ENCODE measurements at regions not wholly inside any gene's neighbourhood (a gene's known extent, or its start where the extent isn't known, plus 50 kb on each side); places are given as distances from the start of the nearest gene placed in this dataset.
"Not testable (repeated sequence)": the region's sequence is repeated elsewhere in the genome, so short reads cannot be mapped to it uniquely, and the experiment has no call there.

DNA sequence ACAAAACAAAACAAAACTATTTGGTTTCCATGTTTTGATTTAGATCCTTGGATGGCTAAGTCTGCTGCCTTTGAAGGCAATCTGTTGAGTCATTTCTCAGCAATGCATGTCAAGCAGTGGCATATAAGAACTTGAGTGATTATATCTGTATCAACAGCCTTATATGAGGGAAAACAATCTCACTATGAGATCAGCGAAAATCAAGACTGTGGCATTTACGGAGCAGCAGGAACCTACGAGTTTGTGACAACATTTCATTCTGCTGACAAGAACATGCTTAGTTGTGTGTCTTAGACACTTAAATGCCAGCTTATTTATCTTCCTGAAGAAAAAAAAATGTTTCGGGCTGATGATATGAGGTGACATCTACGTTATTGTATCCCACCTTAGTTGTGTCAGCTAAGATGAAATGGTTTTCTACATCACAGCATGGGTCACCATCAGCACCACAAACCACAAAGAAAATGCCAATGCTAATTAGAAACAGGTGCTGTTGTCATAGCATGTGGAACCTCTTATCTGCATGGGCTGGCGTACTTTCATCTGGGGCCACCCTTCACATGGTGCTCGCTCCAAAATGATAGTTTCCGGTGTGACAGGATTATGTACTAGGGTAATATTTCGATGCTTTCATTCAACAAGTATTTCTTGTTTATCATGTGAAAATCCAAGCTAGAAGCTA, 1085.5 kb downstream of the SORCS1 start:
- DNase-seq (ENCODE audit: low read depth): peak; percentile 64

DNA sequence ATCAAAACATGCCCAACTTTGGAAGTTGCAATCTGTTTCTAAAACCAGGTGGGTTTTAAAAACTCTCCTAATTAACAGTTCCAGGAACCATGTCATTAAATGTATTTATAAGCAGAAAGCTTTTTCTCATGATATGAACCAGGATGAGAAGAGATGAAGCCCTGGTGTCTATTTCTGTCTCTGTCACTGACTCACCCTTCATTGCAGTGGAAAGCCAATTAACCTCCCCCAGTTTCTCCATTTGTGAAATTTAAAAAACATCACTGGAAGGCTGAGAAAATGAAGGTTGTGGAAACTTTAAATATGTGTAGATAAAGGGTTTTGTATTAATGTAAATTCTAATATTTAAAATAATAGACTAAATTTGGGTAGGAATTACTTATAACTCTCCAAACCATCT, 1088.0 kb downstream of the SORCS1 start:
- DNase-seq (ENCODE audit: low read depth): no peak

DNA sequence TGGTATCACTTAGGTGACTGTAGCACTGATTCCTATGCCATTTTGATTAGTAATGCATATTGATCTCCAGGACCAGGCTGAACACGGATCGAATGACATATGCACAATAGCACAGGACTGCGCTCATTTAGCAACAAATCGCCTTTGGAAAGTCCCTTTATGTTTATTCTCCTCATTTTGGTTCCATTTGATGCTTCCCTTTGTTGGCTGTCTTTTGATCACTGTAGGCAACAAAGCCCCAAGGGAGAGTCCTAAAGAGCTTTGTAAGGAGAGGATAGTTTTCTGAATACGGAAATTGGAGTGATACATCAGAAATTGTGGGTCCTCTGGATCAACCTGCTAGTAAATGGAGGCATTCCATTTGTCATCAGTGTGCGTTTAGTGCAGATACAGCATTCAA, 1111.4 kb downstream of the SORCS1 start:
- no peak for DNase-seq (ENCODE audit: low read depth)

- no peak for DNase-seq (ENCODE audit: low read depth)
Measured at GRCh38 chr10:106044503-106044902, 1120.0 kb downstream of the SORCS1 start.

GRCh38 chr10:106043863-106044262, 1120.6 kb downstream of the SORCS1 start:
- DNase-seq (ENCODE audit: low read depth): peak; percentile 53

DNA sequence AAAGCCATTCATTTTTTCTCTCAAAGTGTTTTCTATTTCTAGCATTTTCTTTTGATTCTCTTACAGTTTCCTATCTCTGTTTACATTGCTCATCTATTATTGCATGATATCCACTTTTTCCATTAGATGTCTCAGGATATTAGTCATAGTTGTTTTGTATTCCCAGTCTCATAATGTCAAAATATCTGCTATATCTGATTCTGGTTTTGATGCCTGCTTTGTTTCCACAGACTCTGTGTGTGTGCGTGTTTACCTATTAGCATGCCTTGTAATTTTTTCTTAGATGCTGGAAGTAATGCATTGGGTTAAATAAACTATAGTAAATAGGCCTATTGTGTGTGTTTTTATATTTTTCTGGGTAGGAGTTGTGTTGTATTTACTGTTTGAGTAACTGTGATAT, 1126.3 kb downstream of the SORCS1 start:
- peak; percentile 28 for DNase-seq (ENCODE audit: low read depth)

DNA sequence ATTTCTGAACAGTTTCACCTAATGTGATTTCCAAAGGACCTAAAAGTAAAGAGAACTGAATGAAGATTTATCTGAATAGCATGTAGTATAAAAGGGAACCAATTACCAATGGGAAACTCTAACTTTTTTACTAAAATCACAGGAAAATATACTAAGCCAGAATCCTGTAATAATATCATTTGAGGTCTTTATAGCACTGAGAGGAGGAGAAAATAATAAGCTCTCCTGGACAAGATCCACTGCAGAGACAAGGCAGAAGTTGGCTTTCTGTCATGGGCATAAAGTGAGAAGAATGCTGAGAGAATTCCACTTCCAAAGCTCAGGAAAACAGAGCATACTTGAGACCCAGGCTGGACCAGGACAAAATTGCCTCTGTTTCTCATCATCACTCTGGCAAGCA, 1131.4 kb downstream of the SORCS1 start:
- no peak for DNase-seq (ENCODE audit: low read depth)

GRCh38 chr10:106032450-106033002, 1132.0 kb downstream of the SORCS1 start:
- DNase-seq (ENCODE audit: low read depth): no peak

DNA sequence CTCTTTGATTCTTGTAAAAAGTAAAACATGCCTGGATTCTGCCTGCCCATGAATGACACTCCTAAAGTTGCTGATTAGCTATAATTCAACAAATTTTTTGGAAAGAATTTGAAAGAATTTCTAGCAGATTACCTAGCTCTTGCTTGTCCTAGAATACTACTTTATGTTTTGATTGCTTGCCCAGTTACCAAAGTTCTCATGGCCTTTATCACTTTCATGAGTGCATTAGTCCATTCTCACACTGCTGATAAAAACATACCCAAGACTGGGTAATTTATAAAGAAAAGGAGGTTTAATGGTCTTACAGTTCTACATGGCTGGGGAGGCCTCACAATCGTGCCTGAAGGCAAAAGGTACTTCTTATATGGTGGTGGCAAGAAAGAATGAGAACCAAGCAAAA, 1137.3 kb downstream of the SORCS1 start:
- no peak for DNase-seq (ENCODE audit: low read depth)

DNA sequence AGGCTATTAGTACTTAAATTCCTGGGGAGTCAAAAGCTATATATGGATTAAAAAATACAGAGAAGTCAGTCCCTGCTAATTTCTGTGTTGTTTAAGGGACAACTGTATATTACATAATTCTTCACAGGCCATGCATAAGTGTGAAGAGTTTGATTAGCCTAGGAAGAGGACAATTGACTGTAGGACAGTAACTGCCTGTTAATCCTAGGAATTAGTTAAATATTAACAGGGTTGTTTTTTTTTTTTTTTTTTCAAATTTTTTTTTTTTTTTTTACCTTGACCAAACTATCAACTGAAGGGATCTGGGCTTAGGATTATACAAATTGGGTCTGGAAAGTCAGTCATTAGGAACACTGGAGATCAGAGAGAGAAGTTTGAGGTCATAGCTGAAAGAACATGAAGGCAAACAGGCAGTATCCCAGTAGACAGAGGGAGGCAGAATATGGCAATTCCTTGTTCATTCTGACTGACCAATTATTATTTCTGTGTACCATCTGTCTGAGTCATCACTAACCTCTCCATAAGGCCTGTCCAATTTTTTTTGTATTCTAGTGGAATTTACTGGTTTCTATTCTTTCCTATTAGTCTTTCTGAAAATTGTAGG, 1139.2 kb downstream of the SORCS1 start:
- DNase-seq (ENCODE audit: low read depth): no peak

DNA sequence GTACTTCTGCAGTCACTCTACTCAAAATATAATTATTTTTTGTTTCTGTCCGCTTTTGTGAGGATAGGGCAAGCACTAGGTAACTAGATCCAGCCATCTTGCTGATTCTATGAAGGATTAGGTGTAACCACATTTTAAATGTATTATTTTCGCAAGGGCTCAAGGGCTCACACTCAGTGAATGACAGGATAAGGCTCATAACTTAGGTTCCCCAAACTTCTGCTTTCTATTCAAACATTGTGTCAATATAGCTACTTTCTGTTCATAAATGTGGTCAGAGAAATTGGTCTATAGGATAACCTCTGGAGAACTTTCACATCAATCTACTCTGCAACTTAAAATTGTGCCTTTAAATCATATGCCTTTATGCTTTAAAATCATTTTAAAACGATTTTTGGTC, 1141.2 kb downstream of the SORCS1 start:
- DNase-seq (ENCODE audit: low read depth): no peak

DNA sequence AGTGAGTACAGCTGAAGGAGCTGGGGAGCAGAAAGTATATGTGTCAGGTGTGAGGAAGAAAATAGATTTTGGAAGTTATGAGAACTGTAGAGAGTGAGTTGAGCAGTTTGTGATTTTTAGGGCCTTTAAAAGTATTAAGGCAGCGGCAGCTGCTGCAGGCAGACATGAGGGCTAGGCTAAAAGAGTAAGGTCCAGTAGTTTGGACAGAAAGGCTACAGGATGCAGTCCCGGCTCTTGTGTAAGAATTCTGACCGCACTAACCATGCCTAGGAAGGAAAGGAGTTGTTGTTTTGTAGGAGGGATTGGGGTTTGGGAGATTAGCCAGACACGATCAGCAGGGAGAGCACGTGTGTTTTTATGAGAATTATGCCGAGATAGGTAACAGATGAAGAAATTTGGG, 1144.9 kb downstream of the SORCS1 start:
- not testable (repeated sequence) for DNase-seq (ENCODE audit: low read depth)

GRCh38 chr10:106015369-106016199, 1148.9 kb downstream of the SORCS1 start:
- DNase-seq (ENCODE audit: low read depth): not testable (repeated sequence)

GRCh38 chr10:106011250-106011649, 1153.3 kb downstream of the SORCS1 start:
- DNase-seq (ENCODE audit: low read depth): no peak

DNA sequence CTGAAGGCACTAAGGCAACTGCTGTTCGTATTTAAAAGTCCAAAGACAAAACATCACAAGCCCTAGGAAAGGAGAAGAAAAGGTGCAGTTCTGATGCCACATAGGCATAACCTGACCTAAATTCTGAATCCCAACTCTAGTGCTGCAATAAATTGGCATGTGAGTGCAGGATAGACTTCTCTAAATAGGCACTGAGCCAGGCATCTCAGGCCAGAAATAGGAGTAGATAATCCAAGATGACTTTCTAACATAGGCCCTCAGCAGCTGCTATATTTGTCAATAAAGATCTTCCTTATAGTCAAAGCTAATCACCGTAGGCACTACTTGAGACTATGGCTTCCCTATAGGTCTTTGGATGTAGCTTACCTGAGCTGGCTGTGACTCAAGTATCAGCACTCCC, 1163.8 kb downstream of the SORCS1 start:
- no peak for DNase-seq (ENCODE audit: low read depth)

DNA sequence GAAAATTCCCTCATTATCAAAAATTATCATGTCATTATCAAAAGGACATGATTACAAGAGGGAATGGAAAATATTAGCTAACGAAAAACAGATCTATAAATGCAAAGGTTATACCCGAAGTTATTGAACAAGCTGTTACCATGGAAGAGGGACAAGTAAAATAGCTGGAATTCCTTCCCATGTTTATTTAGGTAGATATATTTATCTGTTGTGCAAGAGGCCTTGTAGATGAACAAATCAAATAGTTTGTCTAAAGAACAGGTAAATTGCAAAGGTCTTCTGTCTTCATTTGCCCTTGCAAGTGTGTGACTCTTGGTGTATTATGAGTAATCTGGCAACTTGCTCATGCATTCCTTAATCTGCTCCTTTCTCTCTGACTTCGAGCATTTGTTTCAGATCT, 1170.9 kb downstream of the SORCS1 start:
- DNase-seq (ENCODE audit: low read depth): no peak

DNA sequence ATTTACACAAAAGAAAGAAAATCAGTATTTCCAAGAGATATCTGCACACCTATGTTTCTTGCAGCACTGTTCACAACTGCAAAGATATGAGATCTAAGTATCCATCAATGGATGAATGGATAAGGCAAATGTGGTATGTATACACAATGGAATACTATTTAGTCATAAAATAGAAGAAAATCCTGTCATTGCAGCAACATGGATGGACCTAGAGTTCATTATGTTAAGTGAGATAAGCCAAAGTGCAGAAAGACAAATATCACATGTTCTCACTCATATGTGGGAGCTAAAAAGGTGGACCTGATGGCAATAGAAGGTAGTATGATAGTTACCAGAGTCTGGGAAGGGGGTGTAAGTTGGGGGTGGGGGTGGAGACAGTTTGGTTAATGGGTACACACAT, 1171.6 kb downstream of the SORCS1 start:
- no peak for DNase-seq (ENCODE audit: low read depth)

DNA sequence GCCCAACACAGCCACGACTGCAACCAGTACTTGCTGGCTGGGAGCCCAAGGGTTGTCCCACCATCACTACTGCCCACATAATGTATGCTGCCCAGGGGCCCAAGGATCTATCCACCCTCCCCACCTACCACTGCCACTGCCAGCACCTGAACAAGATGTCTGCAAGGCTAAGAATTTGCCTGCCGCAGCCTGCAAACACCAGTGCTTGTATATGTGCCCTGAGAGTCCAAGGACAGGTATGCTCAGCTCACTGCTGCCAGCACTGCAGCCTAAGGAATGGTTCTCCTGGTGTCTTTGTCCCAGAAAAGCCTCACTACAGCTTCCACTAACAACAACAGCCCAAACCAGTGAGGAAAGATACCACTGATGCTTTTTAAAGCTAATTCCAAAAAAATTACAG, 1174.0 kb downstream of the SORCS1 start:
- DNase-seq (ENCODE audit: low read depth): no peak

GRCh38 chr10:105989995-105990394, 1174.5 kb downstream of the SORCS1 start:
- DNase-seq (ENCODE audit: low read depth): no peak

- DNase-seq (ENCODE audit: low read depth): no peak
Measured at GRCh38 chr10:105988848-105989247, 1175.7 kb downstream of the SORCS1 start.

GRCh38 chr10:105986912-105987635, 1177.4 kb downstream of the SORCS1 start:
- DNase-seq (ENCODE audit: low read depth): no peak

- DNase-seq (ENCODE audit: low read depth): no peak
Measured at GRCh38 chr10:105986486-105986885, 1178.0 kb downstream of the SORCS1 start.

Data from iris pigment epithelial cell (primary cell).